H1 (cell line): ENCODE measurements at regions not wholly inside any gene's neighbourhood (a gene's known extent, or its start where the extent isn't known, plus 50 kb on each side); places are given as distances from the start of the nearest gene placed in this dataset.

Experiments used
- ASH2L ChIP-seq: fragments of 200-600, 300-600 bp; sonication (generic); IDR thresholded peaks from one replicate; pipeline ENCODE4 v1.7.1; 2017; ENCODE audit warnings: low read length
- CTBP2 ChIP-seq: IDR thresholded peaks from 2 replicates; pipeline ENCODE4 v1.7.0; 2011; ENCODE audit warnings: borderline replicate concordance, mild to moderate bottlenecking, moderate library complexity, mixed read lengths, low read length; ENCODE audit not compliant: insufficient read depth, insufficient read length
- CTCF ChIP-seq, 3 experiments: IDR thresholded peaks; 1 replicate in 2 of 3; 2 replicates in 1 of 3; pipeline versions ENCODE4 v1.5.1 to v1.6.1; 2011; ENCODE audit warnings: low read length in 3 of 3, mild to moderate bottlenecking in 3 of 3, inconsistent platforms in 2 of 3, low read depth in 1 of 3, moderate library complexity in 1 of 3; ENCODE audit not compliant: insufficient read depth in 1 of 3; ENCODE audit errors: control extremely low read depth in 1 of 3
- GTF2F1 ChIP-seq: IDR thresholded peaks from 2 replicates; pipeline ENCODE4 v1.6.1; 2012; ENCODE audit warnings: low read depth, low read length, improper control_type of control experiment, borderline replicate concordance
- HDAC6 ChIP-seq: IDR thresholded peaks from one replicate; pipeline ENCODE4 v1.7.1; 2012; ENCODE audit warnings: low read depth, mild to moderate bottlenecking, inconsistent platforms, low read length, moderate library complexity
- POLR2A ChIP-seq, 2 experiments: IDR thresholded peaks; 1 replicate in 1 of 2; 2 replicates in 1 of 2; pipeline ENCODE4 v1.6.1; 2011; ENCODE audit warnings: low read depth in 2 of 2, low read length in 2 of 2, mild to moderate bottlenecking in 2 of 2; ENCODE audit errors: control extremely low read depth in 1 of 2
- POLR2AphosphoS5 ChIP-seq: IDR thresholded peaks from 2 replicates; pipeline ENCODE4 v1.6.1; 2011; ENCODE audit warnings: low read depth, low read length
- RBBP5 ChIP-seq: IDR thresholded peaks from 2 replicates; pipeline ENCODE4 v1.7.1; 2012; ENCODE audit warnings: low read depth, mild to moderate bottlenecking, inconsistent platforms, low read length, moderate library complexity, borderline replicate concordance
- RXRA ChIP-seq: IDR thresholded peaks from 2 replicates; pipeline ENCODE4 v1.6.1; 2011; ENCODE audit warnings: low read depth, mild to moderate bottlenecking, low read length, moderate library complexity; ENCODE audit not compliant: insufficient read depth

DNA sequence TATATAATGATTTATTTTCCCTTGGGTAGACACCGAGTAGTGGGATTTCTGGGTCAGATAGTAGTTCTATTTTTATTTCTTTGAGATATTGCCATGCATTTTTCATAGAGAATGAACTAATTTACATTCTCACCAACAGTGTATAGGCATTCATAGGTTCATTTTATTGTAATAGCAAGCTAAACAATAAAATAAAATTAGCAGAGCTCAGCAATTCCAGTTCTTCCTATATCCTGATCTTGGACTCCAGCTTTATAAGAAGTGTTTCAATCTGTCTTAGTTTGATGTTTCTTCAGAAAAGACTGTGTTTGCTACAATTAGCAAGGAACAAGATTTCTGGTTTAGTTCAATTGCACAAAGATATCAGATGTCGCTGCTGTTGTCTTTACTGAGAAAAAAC is 1024.4 kb upstream of the LRRTM1 start (continued):
- TF ChIP-seq CTCF (IDR thresholded peaks at IDR 0.05; ENCODE audit: control extremely low read depth in 1 of 3, insufficient read depth in 1 of 3, low read depth in 1 of 3, low read length in 3 of 3) (no peak), POLR2AphosphoS5 (no peak), GTF2F1 (no peak), POLR2A (IDR thresholded peaks at IDR 0.05; ENCODE audit: control extremely low read depth in 1 of 2, low read depth in 2 of 2, low read length in 2 of 2) (no peak), HDAC6 (no peak), ASH2L (no peak), RBBP5 (no peak), CTBP2 (no peak), RXRA (no peak)
